ENCODE measurements at regions not wholly inside any gene's neighbourhood (a gene's known extent, or its start where the extent isn't known, plus 50 kb on each side); places are given as distances from the start of the nearest gene placed in this dataset.

- Histone ChIP-seq H3K27ac (ENCODE audit: low read depth, low read length, poor library complexity, severe bottlenecking) (no peak overlapping the region), H3K4me1 (ENCODE audit: insufficient read depth, low read length, poor library complexity, severe bottlenecking) (no peaks in the 10 kb centered on the region), H3K27me3 (replicated peaks; ENCODE audit: insufficient read depth, low read depth, low read length, poor library complexity) (peaks cover 11% of the 10 kb centered on the region), H3K9me3 (ENCODE audit: low read depth, low read length, poor library complexity, severe bottlenecking) (no peaks in the 10 kb centered on the region), H3K4me3 (ENCODE audit: low read depth, low read length, poor library complexity, severe bottlenecking) (no peak overlapping the region), H3K36me3 (ENCODE audit: insufficient read depth, low read length, poor library complexity, severe bottlenecking) (no peaks in the 10 kb centered on the region)
- no peak for DNase-seq (ENCODE audit: low spot score)
- intact Hi-C loops (cut with micrococcal nuclease; ENCODE audit: unreplicated experiment): no loop called here
- no TSS peak for BruUV-seq (replicated peaks)
- TF ChIP-seq EZH2 (IDR thresholded peaks at IDR 0.05; ENCODE audit: borderline replicate concordance, low read depth, low read length, poor library complexity, severe bottlenecking) (no peak), CTCF (conservative IDR thresholded peaks at IDR 0.05; ENCODE audit: low read depth, low read length) (no peak)
- POLR2A ChIA-PET (ENCODE audit: low non-redundant PET): no interaction called here
- CTCF ChIA-PET: no interaction called here
Observed at GRCh38 chr2:173431191-173431590, 76.5 kb downstream of the CDCA7 start.

GRCh38 chr2:173432049-173432754 is 77.5 kb downstream of the CDCA7 start:
- ChIA-PET CTCF (no interaction called here), POLR2A (ENCODE audit: low non-redundant PET) (interaction anchor here (0.6 kb wide), 1 partner anchor 48 kb away, joined by 3 read pairs; no protein-coding TSS in a partner anchor)
- no peaks in the 10 kb centered on the region for H3K36me3 ChIP-seq (ENCODE audit: insufficient read depth, low read length, poor library complexity, severe bottlenecking)
- intact Hi-C loops (cut with micrococcal nuclease; ENCODE audit: unreplicated experiment): no loop called here
- H3K4me1 ChIP-seq (ENCODE audit: insufficient read depth, low read length, poor library complexity, severe bottlenecking): no peaks in the 10 kb centered on the region
- no TSS peak for BruUV-seq (replicated peaks)
- no peak overlapping the region for H3K4me3 ChIP-seq (ENCODE audit: low read depth, low read length, poor library complexity, severe bottlenecking)
- no peak for TF ChIP-seq CTCF (conservative IDR thresholded peaks at IDR 0.05; ENCODE audit: low read depth, low read length)
- no peak for TF ChIP-seq EZH2 (IDR thresholded peaks at IDR 0.05; ENCODE audit: borderline replicate concordance, low read depth, low read length, poor library complexity, severe bottlenecking)
- H3K27ac ChIP-seq (ENCODE audit: low read depth, low read length, poor library complexity, severe bottlenecking): no peak overlapping the region
- no peak for DNase-seq (ENCODE audit: low spot score)
- no peaks in the 10 kb centered on the region for H3K9me3 ChIP-seq (ENCODE audit: low read depth, low read length, poor library complexity, severe bottlenecking)
- peaks cover 11% of the 10 kb centered on the region for H3K27me3 ChIP-seq (replicated peaks; ENCODE audit: insufficient read depth, low read depth, low read length, poor library complexity)

DNA sequence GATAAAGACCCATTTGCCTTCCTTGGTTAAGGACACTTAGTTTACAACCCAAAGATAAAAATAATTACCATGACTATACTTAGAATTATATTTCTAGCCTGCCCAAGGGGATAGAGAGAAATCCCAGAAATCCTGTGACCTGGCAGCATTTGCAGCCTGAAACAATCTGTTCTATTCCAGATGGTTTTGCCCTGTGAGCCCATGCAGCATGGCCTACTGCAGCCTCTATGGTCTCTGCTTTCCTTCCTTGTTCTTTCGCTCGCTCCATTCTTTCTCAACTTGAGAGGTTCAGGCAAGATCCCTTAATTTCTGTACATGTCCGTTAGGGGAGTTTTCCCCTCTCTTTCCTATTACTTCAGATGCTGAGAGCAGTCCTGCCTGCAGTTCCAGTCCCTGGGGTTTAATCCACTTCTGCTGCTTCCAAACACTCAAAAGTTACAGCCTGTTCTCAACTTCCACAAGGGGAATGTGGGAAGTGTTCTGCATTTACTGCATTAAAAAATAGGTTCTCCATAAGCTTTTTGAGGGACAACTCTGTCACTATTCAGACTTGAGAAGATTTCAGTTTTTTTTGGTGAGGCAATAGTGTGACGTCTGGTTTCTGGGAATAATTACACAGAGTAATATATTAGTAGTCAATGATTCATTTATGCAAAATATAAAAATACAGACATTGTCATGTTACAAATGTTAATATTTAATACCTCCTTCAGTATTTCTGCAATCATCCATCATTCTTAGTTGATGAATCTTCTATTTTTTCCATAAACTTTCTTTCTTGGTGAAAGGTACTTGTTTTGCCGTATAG is 80.3 kb downstream of the CDCA7 start:
- Histone ChIP-seq H3K27ac (ENCODE audit: low read depth, low read length, poor library complexity, severe bottlenecking) (no peak overlapping the region), H3K36me3 (ENCODE audit: insufficient read depth, low read length, poor library complexity, severe bottlenecking) (no peaks in the 10 kb centered on the region), H3K4me1 (ENCODE audit: insufficient read depth, low read length, poor library complexity, severe bottlenecking) (no peaks in the 10 kb centered on the region), H3K4me3 (ENCODE audit: low read depth, low read length, poor library complexity, severe bottlenecking) (no peak overlapping the region), H3K9me3 (ENCODE audit: low read depth, low read length, poor library complexity, severe bottlenecking) (no peaks in the 10 kb centered on the region), H3K27me3 (replicated peaks; ENCODE audit: insufficient read depth, low read depth, low read length, poor library complexity) (peaks cover 11% of the 10 kb centered on the region)
- POLR2A ChIA-PET (ENCODE audit: low non-redundant PET): interaction anchor here (0.5 kb wide), 1 partner anchor 111 kb away, joined by 3 read pairs; no protein-coding TSS in a partner anchor
- no peak for TF ChIP-seq CTCF (conservative IDR thresholded peaks at IDR 0.05; ENCODE audit: low read depth, low read length)
- intact Hi-C loops (cut with micrococcal nuclease; ENCODE audit: unreplicated experiment): no loop called here
- no peak for DNase-seq (ENCODE audit: low spot score)
- no TSS peak for BruUV-seq (replicated peaks)
- CTCF ChIA-PET: interaction anchor here (0.6 kb wide), 1 partner anchor 294 kb away, joined by 3 read pairs; no protein-coding TSS in a partner anchor

Measured in A673 (cell line).